GM10266 (cell line): ENCODE measurements at regions not wholly inside any gene's neighbourhood (a gene's known extent, or its start where the extent isn't known, plus 50 kb on each side); places are given as distances from the start of the nearest gene placed in this dataset.

ENCODE experiments used
- DNase-seq: peaks from one replicate; pipeline ENCODE4 v3.0.0; 2012; ENCODE audit errors: extremely low spot score
- TF ChIP-seq, protein P1 (sequence below): IDR thresholded peaks from 2 replicates; pipeline ENCODE4 v1.5.1; 2012; ENCODE audit warnings: mild to moderate bottlenecking, low read depth; ENCODE audit not compliant: control insufficient read depth, insufficient read depth; ENCODE audit errors: missing control alignments

DNA sequence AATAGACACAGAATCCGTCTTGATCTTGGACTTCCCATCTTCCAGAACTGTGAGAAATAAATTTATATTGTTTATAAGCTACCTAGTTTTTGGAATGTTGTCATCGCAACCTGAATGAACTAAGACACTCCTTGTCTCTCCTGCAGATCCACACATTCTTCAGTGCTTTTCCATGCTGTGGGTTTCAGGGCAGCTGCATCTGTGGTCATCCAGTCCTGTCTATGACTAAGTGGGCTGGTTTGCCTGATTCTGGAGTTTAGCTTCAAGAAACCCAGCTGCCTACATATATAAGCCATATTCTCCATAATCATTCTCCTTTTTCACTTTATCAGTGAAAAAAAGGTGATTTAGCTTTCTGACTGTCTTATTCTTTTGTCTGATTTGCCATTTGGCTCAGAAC lies 170.3 kb upstream of the KIT start:
- DNase-seq: no peak
- TF ChIP-seq, protein P1, sequence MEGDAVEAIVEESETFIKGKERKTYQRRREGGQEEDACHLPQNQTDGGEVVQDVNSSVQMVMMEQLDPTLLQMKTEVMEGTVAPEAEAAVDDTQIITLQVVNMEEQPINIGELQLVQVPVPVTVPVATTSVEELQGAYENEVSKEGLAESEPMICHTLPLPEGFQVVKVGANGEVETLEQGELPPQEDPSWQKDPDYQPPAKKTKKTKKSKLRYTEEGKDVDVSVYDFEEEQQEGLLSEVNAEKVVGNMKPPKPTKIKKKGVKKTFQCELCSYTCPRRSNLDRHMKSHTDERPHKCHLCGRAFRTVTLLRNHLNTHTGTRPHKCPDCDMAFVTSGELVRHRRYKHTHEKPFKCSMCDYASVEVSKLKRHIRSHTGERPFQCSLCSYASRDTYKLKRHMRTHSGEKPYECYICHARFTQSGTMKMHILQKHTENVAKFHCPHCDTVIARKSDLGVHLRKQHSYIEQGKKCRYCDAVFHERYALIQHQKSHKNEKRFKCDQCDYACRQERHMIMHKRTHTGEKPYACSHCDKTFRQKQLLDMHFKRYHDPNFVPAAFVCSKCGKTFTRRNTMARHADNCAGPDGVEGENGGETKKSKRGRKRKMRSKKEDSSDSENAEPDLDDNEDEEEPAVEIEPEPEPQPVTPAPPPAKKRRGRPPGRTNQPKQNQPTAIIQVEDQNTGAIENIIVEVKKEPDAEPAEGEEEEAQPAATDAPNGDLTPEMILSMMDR: no peak

- TF ChIP-seq, protein P1: no peak
- DNase-seq: no peak
Observed at GRCh38 chr4:54493862-54494261, 163.9 kb upstream of the KIT start.

DNA sequence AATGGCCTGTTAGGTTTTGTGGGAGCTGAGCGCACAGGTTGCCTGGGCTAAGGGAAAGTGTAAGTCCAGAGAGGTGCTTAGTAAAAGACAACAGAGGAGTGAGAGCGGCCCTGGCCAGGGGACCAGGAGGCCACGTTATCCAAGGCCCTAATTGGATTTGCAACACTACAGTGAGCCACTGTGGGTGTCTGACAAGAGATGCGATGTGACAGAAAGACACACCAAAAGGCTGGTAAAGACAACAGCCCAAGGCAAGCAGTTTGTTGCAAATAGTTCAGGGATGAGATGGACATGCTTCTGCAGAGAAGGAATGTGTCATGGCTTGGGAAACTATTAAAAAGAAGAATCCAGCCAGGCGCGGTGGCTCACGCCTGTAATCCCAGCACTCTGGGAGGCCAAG lies 162.7 kb upstream of the KIT start:
- TF ChIP-seq, protein P1: no peak
- DNase-seq: no peak

GRCh38 chr4:54495641-54496040 lies 162.1 kb upstream of the KIT start:
- DNase-seq: no peak
- TF ChIP-seq, protein P1: no peak

GRCh38 chr4:54496412-54496811 lies 161.3 kb upstream of the KIT start:
- DNase-seq: no peak
- TF ChIP-seq, protein P1: no peak

- TF ChIP-seq, protein P1: no peak
- no peak for DNase-seq
Observed at GRCh38 chr4:54497947-54498346, 159.8 kb upstream of the KIT start.

GRCh38 chr4:54498661-54499111 lies 159.1 kb upstream of the KIT start:
- DNase-seq: no peak
- TF ChIP-seq, protein P1: no peak
